Activated T-cell treated with anti-CD3 and anti-CD28 coated beads, Interleukin-2, amount 50 U/mL, for 4 hours (primary cell): ENCODE measurements at regions not wholly inside any gene's neighbourhood (a gene's known extent, or its start where the extent isn't known, plus 50 kb on each side); places are given as distances from the start of the nearest gene placed in this dataset.
"Not testable (repeated sequence)": the region's sequence is repeated elsewhere in the genome, so short reads cannot be mapped to it uniquely, and the experiment has no call there.

Source experiments
- ATAC-seq, 2 donors: fragments of 200-7000 bp; cut with Tn5 transposase; one replicate each; pipeline ENCODE4 v1.10.0; 2021
- DNase-seq: peaks from one replicate; pipeline ENCODE4 v3.0.0-alpha.2; 2020
- H3K27me3 Mint-ChIP-seq: one replicate; pipeline ENCODE4 v1.8.0; 2021; ENCODE audit warnings: low read depth, mixed read lengths
- H3K36me3 Mint-ChIP-seq: one replicate; pipeline ENCODE4 v1.8.0; 2022; ENCODE audit warnings: mixed read lengths; ENCODE audit not compliant: insufficient read depth
- H3K4me1 Mint-ChIP-seq: one replicate; pipeline ENCODE4 v1.8.0; 2021; ENCODE audit warnings: low read depth, mixed read lengths
- H3K4me3 Mint-ChIP-seq: one replicate; pipeline ENCODE4 v1.8.0; 2021; ENCODE audit warnings: mild to moderate bottlenecking, moderate library complexity, mixed read lengths
- H3K9me3 Mint-ChIP-seq: one replicate; pipeline ENCODE4 v1.8.0; 2021; ENCODE audit warnings: mixed read lengths

DNA sequence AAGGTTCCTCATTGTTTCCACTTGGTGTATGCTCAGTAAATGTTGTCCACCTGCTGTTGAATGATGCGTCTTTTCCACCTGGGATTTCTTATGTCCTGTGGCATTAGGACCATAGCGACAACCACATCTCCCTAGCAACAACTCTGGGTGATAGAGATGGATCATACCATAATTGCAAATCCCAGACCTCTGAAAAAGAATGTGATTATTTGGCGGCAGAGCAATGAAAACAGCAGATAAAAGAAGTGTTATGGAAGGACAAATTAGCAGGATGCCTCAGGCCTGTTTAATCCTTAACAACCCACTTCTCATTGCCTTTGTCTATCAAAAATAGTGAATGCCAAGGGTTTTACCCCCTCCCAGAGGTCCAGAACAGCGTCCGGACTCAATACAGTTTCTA is 278.9 kb downstream of the TSN start:
- Mint-ChIP-seq H3K4me1 (no peaks in the 10 kb centered on the region), H3K9me3 (no peaks in the 10 kb centered on the region), H3K4me3 (no peak overlapping the region), H3K27me3 (peaks cover 4% of the 10 kb centered on the region), H3K36me3 (no peaks in the 10 kb centered on the region)
- DNase-seq (no peak), ATAC-seq (no peak)

DNA sequence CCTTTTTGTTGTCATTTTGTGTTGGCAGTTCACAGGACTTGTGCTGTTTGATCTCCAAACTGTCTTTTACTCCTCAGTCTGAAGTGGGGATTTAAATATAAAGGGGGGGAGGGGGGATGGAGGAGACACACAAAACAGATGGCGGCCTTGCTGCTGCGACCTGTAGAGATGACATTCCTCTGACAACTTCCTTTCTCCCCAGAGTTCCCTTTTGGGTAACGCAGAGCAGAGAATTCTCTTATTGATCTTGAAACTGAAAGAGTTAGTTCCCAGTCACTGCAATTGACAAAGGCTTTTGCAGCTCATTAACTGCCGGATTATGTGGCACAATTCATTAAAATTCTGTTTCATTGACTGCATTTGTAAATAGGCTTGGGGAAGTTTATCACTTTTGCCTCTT is 279.3 kb downstream of the TSN start:
- Mint-ChIP-seq H3K4me3 (no peak overlapping the region), H3K36me3 (no peaks in the 10 kb centered on the region), H3K9me3 (no peaks in the 10 kb centered on the region), H3K27me3 (peaks cover 4% of the 10 kb centered on the region), H3K4me1 (no peaks in the 10 kb centered on the region)
- no peak for ATAC-seq
- no peak for DNase-seq

DNA sequence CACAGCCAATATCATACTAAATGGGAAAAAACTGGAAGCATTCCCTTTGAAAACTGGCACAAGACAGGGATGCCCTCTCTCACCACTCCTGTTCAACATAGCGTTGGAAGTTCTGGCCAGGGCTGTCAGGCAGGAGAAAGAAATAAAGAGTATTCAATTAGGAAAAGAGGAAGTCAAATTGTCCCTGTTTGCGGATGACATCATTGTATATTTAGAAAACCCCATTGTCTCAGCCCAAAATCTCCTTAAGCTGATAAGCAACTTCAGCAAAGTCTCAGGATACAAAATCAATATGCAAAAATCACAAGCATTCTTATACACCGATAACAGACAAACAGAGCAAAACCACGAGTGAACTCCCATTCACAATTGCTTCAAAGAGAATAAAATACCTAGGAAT is 283.4 kb downstream of the TSN start:
- not testable (repeated sequence) for H3K4me3 Mint-ChIP-seq, DNase-seq

DNA sequence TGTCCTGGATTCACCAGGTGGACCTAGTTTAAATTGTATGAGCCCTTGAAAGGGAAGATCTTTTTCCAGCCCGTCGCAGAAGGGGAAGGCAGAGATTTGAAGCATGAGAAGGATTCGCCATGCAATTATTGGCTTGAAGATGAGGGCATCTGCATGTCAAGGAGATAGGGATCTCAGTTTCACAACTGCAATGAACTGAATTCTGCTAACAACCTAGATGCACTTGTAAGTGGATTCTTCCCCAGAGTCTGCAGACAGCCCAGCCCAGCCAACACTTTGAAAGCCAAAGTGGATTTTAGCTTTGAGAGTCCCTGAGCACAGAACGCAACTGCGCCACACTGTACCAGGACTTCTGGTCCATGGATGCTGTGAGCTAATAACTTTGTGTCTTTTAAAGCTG is 286.0 kb downstream of the TSN start:
- no peaks in the 10 kb centered on the region for H3K9me3 Mint-ChIP-seq
- no peak overlapping the region for H3K4me3 Mint-ChIP-seq
- H3K27me3 Mint-ChIP-seq = peaks cover 2% of the 10 kb centered on the region
- ATAC-seq (no peak), DNase-seq (no peak)
- H3K4me1 Mint-ChIP-seq = no peaks in the 10 kb centered on the region
- H3K36me3 Mint-ChIP-seq = no peaks in the 10 kb centered on the region

More for the DNA sequence above, 283.4 kb downstream of the TSN start:
- H3K9me3 Mint-ChIP-seq, H3K27me3 Mint-ChIP-seq, ATAC-seq, H3K4me1 Mint-ChIP-seq, H3K36me3 Mint-ChIP-seq: not testable (repeated sequence)

DNA sequence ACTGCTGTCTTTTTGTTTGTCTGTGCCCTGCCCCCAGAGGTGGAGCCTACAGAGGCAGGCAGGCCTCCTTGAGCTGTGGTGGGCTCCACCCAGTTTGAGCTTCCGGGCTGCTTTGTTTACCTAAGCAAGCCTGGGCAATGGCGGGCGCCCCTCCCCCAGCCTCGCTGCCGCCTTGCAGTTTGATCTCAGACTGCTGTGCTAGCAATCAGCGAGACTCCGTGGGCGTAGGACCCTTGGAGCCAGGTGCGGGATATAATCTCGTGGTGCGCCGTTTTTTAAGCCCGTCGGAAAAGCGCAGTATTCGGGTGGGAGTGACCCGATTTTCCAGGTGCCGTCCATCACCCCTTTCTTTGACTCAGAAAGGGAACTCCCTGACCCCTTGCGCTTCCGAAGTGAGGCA is 296.2 kb downstream of the TSN start:
- not testable (repeated sequence) for H3K36me3 Mint-ChIP-seq

DNA sequence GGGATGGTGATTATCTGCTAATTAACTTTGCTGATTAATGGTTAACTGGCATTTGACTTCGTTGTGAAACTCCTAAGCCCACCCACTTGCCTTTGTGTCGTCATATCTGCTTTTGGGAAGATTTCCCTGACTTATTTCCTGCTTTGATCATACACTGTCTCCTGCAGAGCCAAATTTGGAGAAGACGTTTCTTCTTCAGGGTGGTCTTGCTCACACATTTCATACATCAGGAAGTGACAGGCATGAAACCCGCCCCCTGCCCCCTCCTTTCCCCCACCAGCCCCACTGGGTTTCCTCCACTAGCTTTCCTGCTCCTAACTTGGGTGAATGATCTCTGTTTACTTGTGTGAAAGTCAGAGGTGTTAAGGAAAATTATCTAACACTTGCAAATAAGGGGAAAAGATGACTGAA is 300.1 kb downstream of the TSN start:
- H3K36me3 Mint-ChIP-seq = no peaks in the 10 kb centered on the region
- no peak for ATAC-seq
- peaks cover 3% of the 10 kb centered on the region for H3K27me3 Mint-ChIP-seq
- H3K4me1 Mint-ChIP-seq = no peaks in the 10 kb centered on the region
- H3K9me3 Mint-ChIP-seq = no peaks in the 10 kb centered on the region
- no peak for DNase-seq
- no peak overlapping the region for H3K4me3 Mint-ChIP-seq

More for the DNA sequence above, 296.2 kb downstream of the TSN start:
- not testable (repeated sequence) for H3K4me3 Mint-ChIP-seq, H3K9me3 Mint-ChIP-seq, ATAC-seq, DNase-seq, H3K27me3 Mint-ChIP-seq, H3K4me1 Mint-ChIP-seq

DNA sequence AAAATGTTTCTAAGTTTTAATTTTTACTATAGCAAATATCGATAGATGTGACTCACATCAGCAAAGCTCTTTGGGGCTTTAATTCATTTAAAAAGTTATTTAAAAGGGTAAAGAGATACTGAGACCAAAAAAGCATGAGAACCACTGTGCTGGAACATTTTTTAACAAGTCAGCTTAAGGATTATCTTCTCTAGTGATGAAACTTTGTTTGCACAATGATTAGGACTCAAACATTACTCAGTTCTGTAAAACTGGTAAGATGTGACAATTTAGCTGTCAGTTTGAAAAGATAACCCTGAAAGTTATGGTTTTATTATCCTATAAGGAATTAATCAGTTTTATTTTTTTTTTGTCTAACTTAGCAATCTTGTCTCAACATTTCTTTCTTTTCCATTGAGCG is 301.4 kb downstream of the TSN start:
- ATAC-seq (no peak), DNase-seq (no peak)
- no peaks in the 10 kb centered on the region for H3K9me3 Mint-ChIP-seq

DNA sequence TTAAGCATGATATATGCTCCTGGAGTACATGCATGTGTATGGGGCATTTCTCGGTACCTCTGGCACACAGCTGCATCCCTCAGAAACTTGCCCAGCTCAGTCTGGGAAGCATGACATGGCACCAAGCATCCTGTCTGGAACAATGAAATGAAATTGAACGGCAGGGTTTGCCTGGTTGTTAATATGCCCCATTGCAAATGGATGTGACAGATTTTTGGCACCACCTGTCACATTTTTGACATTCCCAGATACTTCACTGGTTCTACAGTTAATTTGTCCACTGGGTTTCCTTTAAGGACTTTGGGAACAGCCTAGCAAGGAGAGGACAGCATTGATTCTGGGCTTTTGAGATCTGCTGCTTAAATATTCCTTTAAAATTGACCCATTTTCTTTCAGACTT is 305.8 kb downstream of the TSN start:
- ATAC-seq = no peak
- H3K9me3 Mint-ChIP-seq = no peaks in the 10 kb centered on the region

More for the DNA sequence above, 301.4 kb downstream of the TSN start:
- H3K4me3 Mint-ChIP-seq = no peak overlapping the region
- peaks cover 3% of the 10 kb centered on the region for H3K27me3 Mint-ChIP-seq
- no peaks in the 10 kb centered on the region for H3K36me3 Mint-ChIP-seq
- H3K4me1 Mint-ChIP-seq = no peaks in the 10 kb centered on the region

DNA sequence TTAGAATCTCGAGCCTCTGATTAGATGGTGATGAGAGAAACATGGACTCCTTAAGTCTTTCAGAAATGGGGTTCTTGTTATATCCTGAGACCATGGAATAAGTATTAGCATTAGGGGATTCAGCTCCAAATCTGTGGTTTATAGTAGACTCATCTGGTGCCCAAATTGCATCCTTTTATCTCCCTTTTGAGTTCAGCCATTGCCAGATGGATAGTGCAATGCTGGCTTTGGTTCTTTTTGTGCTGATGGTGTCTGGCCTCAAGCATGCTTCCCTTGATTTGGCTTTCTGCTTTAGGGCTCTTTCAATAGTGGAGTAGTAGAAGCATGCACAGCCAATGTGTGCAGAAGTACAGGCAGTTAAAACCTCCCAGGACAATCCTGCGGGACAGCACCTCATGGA is 306.4 kb downstream of the TSN start:
- DNase-seq = no peak
- Mint-ChIP-seq H3K4me1 (no peaks in the 10 kb centered on the region), H3K36me3 (no peaks in the 10 kb centered on the region), H3K9me3 (no peaks in the 10 kb centered on the region), H3K4me3 (no peak overlapping the region), H3K27me3 (peaks cover 3% of the 10 kb centered on the region)
- ATAC-seq = no peak

More for the DNA sequence above, 305.8 kb downstream of the TSN start:
- Mint-ChIP-seq H3K4me1 (no peaks in the 10 kb centered on the region), H3K4me3 (no peak overlapping the region), H3K27me3 (peaks cover 3% of the 10 kb centered on the region), H3K36me3 (no peaks in the 10 kb centered on the region)
- no peak for DNase-seq

DNA sequence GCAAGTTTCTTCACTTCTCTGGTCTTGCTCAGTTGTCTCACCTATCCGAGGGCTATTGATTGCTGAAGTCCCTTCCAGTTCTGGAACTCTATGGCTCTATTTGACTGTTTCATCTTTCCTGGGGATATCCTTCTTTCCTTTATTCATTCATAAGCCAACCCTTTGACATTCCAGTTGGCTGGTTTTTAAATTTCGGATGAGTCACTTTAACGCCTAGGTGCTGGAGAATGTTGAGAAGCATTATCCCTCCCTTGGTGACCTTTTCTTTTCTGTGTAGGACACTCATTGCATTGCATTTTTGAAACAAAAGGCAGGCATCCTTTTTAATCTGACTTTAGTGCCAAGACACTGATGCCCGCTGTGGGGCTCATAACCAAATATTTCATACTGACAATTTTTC is 307.1 kb downstream of the TSN start:
- Mint-ChIP-seq H3K9me3 (no peaks in the 10 kb centered on the region), H3K4me1 (no peaks in the 10 kb centered on the region), H3K36me3 (no peaks in the 10 kb centered on the region), H3K4me3 (no peak overlapping the region), H3K27me3 (peaks cover 3% of the 10 kb centered on the region)
- ATAC-seq (no peak), DNase-seq (no peak)

DNA sequence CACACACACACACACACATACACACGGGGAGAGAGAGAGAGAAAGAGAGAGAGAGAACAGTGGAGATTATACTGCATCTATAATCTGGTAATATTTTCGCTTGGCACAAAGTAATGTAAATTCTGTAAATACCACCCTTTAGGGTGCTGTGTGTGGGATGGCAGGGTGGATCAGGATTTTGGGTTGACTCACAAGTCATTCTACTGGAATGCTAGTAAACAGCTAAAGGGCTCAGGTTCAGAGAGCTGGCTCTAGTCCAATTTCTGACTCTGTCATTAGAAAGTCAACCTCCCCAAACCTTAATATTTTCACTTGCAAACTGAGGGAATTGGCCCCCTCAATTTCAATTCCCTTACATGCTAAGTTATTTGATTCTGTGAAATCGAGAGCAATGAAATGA is 308.3 kb downstream of the TSN start:
- DNase-seq = no peak
- H3K4me3 Mint-ChIP-seq = no peak overlapping the region
- H3K4me1 Mint-ChIP-seq = no peaks in the 10 kb centered on the region
- H3K27me3 Mint-ChIP-seq = peaks cover 2% of the 10 kb centered on the region
- ATAC-seq = no peak
- no peaks in the 10 kb centered on the region for H3K36me3 Mint-ChIP-seq
- H3K9me3 Mint-ChIP-seq = no peaks in the 10 kb centered on the region

DNA sequence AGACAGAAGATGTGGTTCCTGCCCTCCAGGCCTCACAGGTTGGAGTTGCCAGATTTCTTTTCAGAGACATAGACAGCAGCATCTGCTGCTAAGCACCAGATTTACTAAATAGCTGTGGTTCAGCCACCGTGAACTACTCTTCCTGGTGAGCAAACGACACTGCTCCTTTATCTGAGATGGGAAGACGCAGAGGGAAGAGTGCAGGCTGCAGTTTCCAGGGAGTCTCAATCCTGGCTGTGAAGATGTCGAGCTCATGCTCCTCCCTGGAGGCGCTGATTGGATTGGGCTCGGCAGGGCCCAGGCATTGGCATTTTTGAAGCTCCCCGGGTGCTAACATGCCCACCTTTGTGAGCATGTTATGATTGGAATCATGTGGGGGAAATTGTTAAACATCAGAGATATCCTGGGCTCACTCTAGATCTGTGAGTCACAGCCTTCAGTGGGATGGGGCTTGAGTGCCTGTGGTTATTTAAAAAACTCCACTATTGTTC is 314.8 kb downstream of the TSN start:
- no peak overlapping the region for H3K4me3 Mint-ChIP-seq
- ATAC-seq (no peak), DNase-seq (no peak)
- no peaks in the 10 kb centered on the region for H3K4me1 Mint-ChIP-seq
- H3K27me3 Mint-ChIP-seq = peaks cover 2% of the 10 kb centered on the region
- H3K36me3 Mint-ChIP-seq = no peaks in the 10 kb centered on the region
- H3K9me3 Mint-ChIP-seq = no peaks in the 10 kb centered on the region

DNA sequence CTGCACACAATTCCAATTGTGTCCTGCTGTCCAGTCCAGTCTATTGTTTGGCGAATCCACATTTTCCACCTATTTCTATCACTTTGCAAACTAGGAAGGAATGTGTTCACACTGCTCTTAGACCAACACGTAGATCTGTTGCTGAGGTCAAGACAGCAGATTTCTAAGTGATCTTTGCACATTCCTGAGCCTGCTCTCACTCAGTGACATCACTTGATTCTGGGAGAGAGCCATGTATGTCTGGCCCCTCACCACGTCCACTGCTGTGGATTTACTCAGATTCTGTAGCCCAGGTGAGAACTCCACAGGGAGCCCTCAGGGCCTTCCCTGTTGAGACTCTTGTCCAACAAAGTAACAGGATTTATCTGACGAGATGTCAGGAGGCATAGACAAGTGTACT is 317.2 kb downstream of the TSN start:
- no peaks in the 10 kb centered on the region for H3K36me3 Mint-ChIP-seq
- no peak for DNase-seq
- no peak overlapping the region for H3K4me3 Mint-ChIP-seq
- peaks cover 2% of the 10 kb centered on the region for H3K27me3 Mint-ChIP-seq
- H3K9me3 Mint-ChIP-seq = no peaks in the 10 kb centered on the region
- no peaks in the 10 kb centered on the region for H3K4me1 Mint-ChIP-seq
- no peak for ATAC-seq

DNA sequence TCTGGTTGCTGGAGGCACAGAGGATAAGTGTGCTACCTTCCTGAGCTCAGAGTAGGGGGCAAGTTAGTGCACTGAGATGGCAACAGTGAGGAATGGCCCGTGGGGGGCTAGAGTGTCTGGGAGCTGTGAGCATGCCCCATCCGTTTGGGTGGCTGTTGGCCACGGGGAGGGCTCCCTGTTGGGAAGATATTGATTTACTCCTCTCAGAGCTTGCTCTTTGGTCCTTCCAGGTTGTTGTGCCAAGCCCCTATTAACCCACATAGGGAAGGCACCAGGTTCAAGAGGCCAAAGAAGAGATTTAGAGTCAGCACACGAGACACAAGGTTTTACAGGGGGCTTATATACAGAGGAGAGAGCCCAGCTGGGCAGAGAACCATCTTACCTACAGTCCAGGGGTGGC is 318.8 kb downstream of the TSN start:
- Mint-ChIP-seq H3K4me1 (no peaks in the 10 kb centered on the region), H3K9me3 (no peaks in the 10 kb centered on the region), H3K36me3 (no peaks in the 10 kb centered on the region), H3K27me3 (no peaks in the 10 kb centered on the region), H3K4me3 (no peak overlapping the region)
- no peak for ATAC-seq
- no peak for DNase-seq

DNA sequence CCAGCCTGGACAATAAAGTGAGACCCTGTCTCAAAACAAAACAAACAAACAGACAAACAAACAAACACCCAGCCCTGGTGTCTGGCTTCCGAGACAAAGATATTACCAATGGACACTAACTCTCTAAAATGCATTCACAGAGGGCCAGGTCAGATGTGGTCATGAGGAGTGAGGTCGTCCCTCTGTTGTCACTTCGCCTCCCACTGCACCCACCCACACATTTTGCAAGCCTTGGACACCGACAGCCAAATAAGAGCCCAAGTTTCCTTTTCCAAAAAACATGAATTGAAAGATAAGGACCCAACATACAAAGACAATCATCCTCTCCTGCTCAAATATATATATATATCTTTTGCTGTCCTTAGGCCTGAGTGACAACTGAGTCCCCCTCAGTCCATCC is 319.9 kb downstream of the TSN start:
- H3K9me3 Mint-ChIP-seq = no peaks in the 10 kb centered on the region
- no peaks in the 10 kb centered on the region for H3K36me3 Mint-ChIP-seq
- no peaks in the 10 kb centered on the region for H3K27me3 Mint-ChIP-seq
- DNase-seq (no peak), ATAC-seq (no peak)
- no peak overlapping the region for H3K4me3 Mint-ChIP-seq
- no peaks in the 10 kb centered on the region for H3K4me1 Mint-ChIP-seq

DNA sequence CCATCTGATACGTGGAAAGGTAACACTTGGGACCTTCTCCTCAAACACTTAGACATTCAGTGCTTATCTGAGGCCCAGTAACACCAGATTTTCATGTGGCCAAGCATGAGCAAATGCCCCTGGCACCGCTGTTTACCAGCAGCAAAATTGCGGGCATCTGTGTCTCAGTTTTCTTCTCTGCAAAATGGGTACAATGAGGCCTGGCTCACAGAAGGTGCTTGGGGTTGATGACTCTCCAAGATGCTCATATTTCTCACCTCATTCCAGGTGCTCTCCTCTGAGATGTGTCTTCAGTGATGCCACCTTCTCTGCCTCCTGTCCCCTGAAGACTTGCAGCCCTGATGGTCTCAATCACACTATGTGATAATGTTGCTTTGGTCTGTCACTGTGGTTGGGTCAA is 321.7 kb downstream of the TSN start:
- ATAC-seq = no peak
- Mint-ChIP-seq H3K4me3 (no peak overlapping the region), H3K9me3 (no peaks in the 10 kb centered on the region), H3K27me3 (no peaks in the 10 kb centered on the region), H3K36me3 (no peaks in the 10 kb centered on the region), H3K4me1 (no peaks in the 10 kb centered on the region)
- no peak for DNase-seq
